SK-N-MC (cell line): ENCODE measurements at regions not wholly inside any gene's neighbourhood (a gene's known extent, or its start where the extent isn't known, plus 50 kb on each side); places are given as distances from the start of the nearest gene placed in this dataset.

ENCODE experiments used
- EZH2 ChIP-seq: fragments of 200-600 bp; sonication (generic); IDR thresholded peaks from one replicate; pipeline ENCODE4 v1.6.1; 2017; ENCODE audit warnings: antibody characterized with exemption
- FOXP2 ChIP-seq: optimal IDR thresholded peaks from 2 replicates; pipeline ENCODE3; 2011; ENCODE audit warnings: mild to moderate bottlenecking, moderate library complexity; ENCODE audit not compliant: insufficient read depth; ENCODE audit errors: extremely low read length, control extremely low read depth
- POLR2AphosphoS5 ChIP-seq: IDR thresholded peaks from 2 replicates; pipeline ENCODE4 v1.6.1; 2012; ENCODE audit warnings: mild to moderate bottlenecking, low read depth, low read length, borderline replicate concordance

- no peak for TF ChIP-seq POLR2AphosphoS5
- TF ChIP-seq EZH2 = no peak
- TF ChIP-seq FOXP2 = no peak
These were observed 171.6 kb upstream of the IPO5 start for GRCh38 chr13:97781891-97782305.
